Erythroblast (primary cell): ENCODE measurements at regions not wholly inside any gene's neighbourhood (a gene's known extent, or its start where the extent isn't known, plus 50 kb on each side); places are given as distances from the start of the nearest gene placed in this dataset.

Experiments used
- GATA1 ChIP-seq: IDR thresholded peaks from 2 replicates; pipeline ENCODE4 v1.6.1; 2011; ENCODE audit warnings: low read depth, mild to moderate bottlenecking, control low read depth, low read length, moderate library complexity
- POLR2A ChIP-seq: IDR thresholded peaks from 2 replicates; pipeline ENCODE4 v1.6.1; 2011; ENCODE audit warnings: mild to moderate bottlenecking, low read length

DNA sequence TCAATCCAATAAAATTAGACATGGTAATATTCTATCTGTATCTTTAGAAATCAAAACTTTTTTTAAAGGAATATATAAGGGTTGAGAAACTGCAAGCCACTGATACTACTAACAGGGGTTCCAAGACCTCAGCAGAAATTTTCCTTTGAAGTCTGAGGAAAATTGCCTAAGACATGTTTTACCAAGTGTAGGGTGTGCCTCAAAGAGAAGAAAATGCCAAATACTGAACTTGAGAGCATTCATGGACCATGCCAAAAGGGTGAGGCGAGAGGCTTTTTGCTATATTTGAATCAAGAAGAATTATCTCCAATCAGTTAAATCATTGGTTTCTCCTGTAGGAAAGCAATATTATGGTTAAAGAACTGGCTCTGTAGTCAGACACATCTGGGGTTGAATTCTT is 207.9 kb upstream of the B3GALT2 start:
- no peak for TF ChIP-seq POLR2A
- no peak for TF ChIP-seq GATA1
